ENCODE measurements at regions not wholly inside any gene's neighbourhood (a gene's known extent, or its start where the extent isn't known, plus 50 kb on each side); places are given as distances from the start of the nearest gene placed in this dataset.
"Not testable (repeated sequence)": the region's sequence is repeated elsewhere in the genome, so short reads cannot be mapped to it uniquely, and the experiment has no call there.

DNA sequence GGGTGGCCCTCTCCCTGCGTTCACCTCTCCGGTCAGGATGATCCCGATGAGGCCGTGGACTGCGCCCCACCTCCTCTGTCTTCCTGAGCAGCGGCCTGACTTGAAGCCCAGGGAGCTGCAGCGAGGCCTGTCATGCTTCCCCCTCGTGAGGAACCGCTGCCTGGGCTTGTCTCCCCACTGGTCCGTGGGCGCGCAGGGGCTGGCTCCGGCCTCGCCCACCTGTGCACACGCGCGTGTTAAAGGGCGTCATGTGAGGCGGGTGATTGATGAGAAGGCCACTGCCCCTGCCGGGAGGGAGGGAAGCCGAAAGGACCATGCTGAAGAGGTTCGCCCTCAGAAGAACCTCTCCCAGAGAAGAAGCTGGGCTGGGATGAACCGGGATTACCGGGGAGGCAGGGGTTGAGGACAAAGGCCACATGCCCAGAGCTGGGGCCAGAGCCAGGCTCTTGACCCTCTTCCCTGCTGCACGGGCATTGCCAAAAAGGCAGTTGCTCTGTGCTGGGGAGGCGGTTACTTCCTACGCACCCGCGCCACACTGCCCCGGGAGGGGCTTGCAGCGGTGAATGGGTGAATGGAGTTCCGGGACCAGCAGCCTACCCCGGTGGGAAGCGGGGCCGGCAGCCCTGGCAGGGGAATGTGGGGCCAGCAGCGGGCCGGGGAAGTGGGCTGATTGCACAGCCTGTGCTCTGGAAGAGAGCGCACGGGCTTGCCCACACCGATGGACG is 85.9 kb upstream of the GSE1 start:
- no peak for DNase-seq (ENCODE audit: low spot score)

DNA sequence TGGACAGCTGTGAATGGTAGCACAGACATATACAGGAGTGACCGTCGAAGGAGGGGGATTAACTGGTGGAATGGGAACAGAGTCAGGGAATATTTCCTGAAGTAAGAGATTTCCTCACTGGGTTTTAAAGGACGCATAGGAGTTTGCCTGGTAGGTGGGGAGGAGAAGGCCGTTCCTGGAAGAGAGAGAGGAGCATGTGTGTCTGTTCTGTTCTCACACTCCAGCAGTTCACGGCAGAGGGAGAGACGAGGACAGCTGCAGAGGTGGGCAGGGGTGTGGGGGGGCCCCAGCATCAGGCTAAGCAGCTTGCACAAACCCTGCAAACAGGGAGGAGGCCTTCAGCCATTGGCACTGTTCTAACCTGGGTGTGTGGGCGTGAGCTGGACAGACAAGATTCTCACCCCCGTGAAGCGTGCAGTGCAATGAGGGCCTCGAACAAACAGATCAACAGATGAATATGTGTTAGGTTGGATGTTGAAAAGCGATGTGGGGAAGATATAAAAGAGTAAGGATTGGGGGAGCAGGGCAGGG is 85.3 kb upstream of the GSE1 start:
- no peak for DNase-seq (ENCODE audit: low spot score)

DNA sequence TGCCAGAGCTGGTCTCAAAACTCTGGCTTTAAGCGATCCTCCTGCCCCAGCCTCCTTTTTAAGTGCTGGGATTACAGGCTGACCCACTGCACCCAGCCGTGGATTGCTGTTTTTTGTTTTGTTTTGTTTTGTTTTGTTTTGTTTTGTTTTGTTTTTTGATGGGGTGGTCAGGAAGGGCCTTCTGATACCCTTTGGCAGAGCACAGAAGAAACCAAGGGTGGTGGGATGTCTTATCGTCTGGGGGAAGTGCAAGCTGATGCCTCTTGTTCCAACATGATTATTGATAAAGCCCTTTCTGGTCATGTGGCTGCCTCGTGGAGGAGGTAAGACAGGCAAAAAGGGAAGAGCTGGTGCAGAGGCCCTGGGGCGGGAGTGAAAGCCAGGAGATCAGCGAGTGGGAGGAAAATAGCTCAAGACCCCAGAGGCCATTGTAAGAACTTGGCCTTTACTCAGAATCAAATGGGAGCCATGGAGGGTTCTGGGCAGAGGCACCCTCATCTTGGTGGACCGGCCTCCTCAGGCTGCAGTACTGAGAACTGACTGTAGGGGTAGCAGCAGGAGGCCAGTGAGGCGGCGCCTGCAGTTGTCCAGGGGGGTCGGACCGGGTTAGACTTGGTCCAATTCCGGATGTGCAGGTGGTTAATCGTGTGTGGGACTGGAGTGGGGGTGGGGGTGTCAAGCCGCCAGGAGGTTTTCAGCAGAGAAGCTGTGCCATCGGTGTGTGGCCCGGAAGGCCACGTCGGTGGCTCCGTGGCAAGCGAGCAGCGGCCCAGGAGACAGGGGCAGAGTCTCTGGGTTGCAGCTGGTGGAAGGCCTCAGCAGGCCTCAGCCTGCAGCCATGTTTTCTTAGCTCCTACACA is 84.4 kb upstream of the GSE1 start:
- peak; percentile 39 for DNase-seq (ENCODE audit: low spot score)

DNA sequence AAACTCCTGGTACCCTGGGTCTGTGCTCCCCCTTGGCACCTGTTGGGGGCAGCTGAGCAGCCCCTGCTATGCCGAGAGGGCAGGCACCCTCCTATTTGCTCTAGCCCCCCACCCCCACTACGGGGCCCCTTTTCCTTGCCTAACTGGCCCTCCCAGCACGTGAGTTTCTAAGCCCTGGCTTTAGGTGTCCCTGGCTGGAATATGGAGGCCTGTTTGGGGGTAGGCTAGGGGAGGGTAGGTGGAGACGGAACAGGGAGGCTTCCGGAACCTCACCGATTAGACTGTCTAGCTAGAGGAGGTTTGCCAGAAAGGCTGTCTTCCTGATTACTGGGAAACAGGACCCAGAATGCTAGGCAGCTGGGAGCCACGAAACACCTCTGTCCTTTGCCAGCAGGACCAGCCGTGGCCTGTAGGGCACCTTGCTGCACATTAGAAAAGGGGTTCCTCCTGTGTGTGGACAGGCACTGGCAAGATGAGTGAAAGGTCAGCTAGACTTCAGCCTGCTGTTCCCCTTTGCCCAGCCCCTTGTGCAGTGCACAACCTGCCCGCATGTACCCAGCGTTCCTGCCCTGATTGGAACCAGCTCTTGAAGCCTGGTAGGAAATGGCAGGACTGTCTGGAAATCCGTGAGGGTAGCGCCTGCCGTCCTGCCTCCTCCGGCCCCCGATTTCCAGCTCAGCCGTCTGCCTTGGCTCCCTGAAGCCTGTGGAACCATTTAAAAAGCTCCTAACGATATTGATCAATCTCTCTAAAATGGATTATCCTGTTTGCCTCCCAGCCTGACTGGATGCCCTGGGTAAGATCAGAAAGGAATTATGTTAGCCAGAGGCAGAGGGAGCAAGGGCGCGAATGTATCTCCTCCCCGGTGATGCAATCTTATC is 83.4 kb upstream of the GSE1 start:
- no peak for DNase-seq (ENCODE audit: low spot score)

DNA sequence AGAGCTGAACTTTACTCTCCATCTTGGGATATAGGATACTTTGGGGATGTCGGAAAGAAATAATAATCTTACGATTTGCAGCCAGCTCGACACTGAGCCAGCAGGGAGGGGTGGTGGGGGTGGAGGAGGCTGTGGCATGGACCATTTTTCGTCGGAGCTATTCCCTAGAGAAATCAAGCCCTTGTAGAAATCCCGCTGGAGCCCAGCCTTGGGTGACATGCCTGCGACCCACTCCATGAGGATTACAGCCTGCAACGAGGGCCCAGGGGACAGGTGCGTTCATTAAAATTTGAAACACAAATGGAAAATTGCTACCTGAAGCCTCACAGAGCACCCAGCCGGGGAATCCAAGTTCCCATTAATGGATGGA is 82.8 kb upstream of the GSE1 start:
- no peak for DNase-seq (ENCODE audit: low spot score)

DNA sequence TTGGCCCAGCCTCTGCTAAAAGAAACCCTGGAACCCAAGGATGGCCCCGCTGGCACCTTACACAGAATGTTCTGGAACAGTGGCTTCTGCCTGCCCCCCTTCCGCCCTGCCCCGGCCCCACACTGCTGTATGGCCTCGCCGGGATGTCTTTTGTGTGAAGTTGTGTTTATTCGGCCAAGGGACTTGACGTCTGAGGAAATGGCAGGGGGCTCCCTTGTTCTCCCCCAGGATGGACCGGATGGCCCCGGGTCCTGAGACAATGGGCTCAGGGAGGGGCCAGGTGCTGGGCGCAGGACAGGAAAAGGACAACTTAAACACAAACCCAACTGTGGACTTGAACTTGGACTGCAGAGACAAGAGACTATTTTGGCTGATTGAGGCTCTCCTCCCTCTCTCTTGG is 81.6 kb upstream of the GSE1 start:
- no peak for DNase-seq (ENCODE audit: low spot score)

DNA sequence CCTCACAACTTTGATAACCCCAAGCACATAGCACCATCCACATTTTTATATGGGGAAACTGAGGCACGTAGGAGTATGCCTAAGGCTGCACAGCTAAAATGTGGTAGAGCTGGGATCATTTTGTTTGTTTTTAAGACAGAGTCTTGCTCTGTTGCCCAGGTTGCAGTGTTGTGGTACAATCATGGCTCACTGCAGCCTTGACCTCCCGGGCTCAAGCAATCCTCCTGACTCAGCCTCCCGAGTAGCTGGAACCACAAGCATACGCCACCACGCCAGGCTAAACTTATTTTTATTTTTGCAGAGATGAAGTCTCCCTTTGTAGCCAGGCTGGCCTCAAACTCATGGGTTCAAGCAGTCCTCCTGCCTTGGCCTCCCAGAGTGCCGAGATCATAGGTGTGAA is 81.0 kb upstream of the GSE1 start:
- DNase-seq (ENCODE audit: low spot score): no peak

DNA sequence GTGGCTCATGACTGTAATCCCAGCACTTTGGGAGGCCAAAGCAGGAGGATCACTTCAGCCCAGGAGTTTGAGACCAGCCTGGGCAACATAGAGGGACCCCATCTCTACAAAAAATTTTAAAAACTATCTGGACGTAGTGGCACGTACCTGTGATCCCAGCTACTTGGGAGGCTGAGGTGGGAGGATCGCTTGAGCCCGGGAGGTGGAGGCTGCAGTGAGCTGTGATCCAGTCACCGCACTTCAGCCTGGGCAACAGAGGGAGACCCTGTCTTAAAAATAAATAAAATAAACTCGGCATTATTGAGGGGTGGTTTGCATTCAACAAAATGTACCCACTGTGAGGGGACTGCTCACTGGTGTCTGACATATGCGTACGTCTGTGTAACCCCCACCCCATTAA is 79.5 kb upstream of the GSE1 start:
- not testable (repeated sequence) for DNase-seq (ENCODE audit: low spot score)

DNA sequence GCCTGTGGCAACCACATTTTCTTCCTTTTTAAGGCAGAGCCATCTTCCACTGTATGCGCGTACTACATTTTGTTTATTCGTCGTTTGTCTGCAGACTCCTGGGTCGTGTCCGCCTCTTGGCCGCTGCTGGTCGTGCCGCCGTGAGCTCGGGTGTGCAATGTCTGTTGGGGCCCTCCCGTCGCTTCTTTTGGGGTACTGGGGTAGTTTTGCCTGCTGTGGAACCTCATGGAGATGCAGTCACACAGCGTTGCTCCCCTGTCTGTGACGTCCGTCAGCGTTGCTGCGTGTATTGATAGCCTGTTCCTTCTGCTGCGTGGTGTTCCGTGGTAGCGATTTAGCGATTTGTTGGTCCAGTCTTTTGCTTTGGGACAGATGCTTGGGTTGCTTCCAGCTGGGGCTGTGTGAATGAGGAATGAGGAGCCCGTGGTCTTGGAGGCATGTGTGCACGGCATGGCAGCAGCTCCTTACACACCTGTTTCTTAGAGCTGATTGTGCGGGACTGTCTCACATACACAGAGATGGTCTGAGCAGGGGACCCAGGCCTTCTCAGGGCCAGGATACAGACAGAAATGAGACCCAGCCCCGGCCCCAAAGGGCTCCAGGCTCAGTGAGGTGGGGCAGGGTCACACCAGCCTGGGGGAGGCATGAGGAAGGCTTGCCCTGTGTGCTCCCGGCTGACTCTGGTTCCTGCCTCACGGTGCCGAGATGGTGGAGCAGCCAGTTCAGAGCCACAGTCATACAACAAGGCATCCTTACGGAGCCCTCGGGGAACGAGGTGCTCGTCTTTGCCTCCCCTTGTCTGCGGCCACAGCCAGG is 78.4 kb upstream of the GSE1 start:
- DNase-seq (ENCODE audit: low spot score): no peak

DNA sequence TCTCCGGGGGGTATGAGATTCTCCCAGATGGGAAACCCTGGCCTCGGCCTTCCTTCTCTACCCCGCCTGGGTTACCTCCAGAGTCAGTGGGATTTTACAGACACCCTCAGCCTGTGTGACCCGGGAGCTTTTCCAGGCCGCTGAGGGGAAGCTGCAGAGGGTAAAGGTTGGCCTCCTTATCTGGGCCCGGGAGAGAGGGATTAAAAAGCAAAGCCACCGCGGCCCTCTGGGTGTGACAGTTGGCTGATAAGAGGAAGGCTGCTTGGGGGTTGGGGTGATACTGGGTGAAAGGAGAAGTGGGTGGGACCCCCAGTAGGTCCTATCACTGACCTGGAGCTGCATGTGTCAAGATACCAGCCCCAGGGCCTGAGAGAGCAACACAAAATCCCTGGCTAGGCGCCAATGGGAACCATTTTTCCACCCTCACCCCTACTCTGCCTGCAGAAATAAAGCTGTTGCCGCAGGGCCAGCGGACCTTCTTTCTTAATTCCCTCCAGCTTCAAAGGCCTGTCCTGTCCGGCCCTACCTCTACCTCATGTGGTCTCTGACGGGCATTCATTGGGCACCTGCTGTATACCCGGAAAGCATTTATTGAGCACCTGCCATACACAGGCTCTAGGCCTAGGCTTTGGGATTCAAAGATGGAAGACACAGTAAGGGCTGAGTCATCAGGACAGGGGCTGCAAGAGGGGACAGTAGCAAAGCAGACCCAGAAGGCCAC is 77.6 kb upstream of the GSE1 start:
- no peak for DNase-seq (ENCODE audit: low spot score)

DNA sequence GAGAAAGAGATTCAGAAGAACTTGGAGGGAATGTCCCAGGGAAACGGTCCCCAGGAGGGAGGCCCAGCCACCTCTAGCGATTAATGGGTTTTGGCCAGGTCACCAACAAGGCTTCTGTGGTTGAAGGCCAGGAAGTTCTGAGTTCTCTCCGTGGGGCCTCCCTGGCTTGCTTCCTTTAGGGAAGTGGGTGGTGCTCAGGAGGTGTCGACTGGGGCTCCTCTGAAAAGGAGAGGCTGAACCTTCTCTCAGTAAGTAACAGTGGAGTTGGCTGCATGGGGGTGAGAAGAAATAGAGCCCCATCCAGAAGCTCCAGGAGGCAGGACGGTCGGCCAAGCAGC is 77.1 kb upstream of the GSE1 start:
- DNase-seq (ENCODE audit: low spot score): no peak

DNA sequence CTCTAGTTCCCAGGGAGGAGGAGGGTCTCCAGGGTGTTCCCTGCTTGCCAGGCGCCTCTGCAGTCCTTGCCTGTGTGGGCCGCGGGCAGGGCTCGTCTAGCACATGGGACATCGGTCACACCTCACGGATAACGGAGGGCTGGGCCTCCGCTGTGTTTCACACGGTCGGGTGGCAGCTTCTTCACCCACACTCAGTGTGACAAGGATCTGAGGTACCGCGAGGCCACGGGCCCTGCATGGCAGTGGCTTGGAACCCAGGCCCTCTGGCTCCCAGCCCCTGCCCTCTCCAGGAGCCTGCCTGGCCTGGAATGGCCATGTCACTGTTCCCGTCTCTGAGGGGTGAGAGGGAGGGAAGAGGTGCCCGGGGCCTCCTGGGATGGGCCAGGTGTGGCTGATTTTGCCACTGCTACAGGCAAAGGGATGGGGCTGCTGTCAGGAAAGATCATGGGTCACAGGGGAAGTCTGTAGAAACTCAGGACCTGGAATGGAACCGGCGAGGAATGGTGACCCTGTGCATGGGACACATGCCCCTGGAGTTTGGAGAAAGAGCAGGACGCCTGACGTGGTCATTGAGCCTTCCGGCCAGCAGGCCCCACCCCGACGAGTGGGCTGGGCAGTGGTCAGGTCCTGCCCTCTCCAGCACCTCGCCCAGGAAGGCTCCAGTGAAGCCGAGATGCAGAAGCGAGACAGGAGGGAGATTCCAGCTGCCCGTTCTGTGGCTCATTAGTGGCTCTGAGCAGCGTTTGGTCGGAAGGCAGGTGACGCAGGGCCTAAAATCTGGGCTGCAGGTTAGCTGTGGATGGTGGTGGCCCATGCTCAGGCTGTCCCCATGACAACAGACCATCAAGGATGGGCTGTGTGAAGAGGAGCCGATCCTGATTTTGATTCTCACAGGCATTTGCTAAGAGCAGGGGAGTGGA is 76.5 kb upstream of the GSE1 start:
- DNase-seq (ENCODE audit: low spot score): no peak

DNA sequence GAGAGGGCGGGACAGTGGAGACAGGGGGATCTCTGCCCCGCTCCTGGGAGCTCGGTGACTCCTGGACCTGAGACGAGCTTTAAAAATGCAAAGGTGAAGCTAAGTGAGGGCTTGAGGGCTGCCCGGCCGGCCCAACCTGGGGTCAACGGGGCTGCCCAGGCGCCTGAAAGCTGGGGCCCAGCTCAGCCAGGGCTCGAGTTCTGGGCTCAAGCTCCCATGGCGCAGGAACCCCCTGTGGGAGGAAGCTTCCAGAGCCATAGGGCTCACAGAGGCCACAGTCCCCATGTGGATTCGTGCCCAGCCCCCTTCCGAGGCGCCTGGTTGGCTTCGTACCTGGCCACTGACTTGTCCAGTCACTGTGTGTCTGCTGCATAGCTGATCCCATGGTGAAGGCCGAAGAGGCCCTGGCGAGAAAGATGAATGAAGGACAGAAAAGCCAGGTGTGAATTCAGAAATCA is 75.8 kb upstream of the GSE1 start:
- no peak for DNase-seq (ENCODE audit: low spot score)

DNA sequence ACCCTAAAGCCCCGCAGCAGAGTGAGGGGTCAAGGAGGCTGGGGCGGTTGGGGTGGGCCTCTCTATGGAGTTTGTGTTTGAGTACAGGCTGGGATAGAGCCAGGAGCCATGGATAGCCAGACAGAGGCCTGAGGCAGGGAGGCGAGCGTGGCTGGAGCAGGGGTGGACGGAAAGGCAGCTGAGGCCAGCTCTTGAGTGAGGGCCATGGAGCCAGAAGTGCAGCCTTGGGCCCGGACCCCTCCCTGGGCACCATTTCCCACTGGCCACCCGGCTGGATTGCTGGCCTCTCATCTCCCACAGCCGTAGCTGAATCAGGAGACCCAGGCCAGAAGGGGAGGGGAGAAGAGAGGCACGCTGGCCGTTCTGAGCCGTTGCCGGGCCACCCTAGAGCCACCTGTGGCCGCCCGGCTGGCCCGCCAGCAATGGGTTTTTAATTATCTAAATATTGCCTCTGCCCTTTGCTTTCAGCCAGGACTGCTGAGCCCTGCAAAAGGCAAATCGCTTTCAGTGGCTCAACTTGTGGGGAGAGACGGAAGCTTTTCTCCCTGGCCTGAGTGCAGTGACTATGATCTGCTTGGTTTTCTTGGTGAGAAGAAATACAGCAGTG is 75.2 kb upstream of the GSE1 start:
- no peak for DNase-seq (ENCODE audit: low spot score)

DNA sequence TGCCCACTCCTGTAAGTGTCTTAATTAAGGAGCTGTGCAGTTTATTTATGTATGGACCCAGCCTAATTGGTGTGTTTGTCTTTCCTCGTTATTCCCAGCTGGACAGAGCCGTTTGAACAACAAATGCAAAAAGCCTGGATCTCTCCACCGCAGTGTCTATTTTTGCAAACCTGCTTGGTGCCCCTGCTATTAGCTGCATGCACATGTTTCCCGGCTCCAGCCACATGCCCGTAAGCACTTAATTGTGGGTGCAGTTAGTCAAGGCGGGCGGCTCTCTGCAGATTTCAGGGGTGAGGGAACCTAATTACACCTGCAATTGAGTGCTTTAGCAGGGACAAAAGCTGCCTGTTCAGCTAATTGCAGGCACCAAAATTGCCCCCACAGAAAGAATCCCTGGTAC is 74.0 kb upstream of the GSE1 start:
- DNase-seq (ENCODE audit: low spot score): no peak

DNA sequence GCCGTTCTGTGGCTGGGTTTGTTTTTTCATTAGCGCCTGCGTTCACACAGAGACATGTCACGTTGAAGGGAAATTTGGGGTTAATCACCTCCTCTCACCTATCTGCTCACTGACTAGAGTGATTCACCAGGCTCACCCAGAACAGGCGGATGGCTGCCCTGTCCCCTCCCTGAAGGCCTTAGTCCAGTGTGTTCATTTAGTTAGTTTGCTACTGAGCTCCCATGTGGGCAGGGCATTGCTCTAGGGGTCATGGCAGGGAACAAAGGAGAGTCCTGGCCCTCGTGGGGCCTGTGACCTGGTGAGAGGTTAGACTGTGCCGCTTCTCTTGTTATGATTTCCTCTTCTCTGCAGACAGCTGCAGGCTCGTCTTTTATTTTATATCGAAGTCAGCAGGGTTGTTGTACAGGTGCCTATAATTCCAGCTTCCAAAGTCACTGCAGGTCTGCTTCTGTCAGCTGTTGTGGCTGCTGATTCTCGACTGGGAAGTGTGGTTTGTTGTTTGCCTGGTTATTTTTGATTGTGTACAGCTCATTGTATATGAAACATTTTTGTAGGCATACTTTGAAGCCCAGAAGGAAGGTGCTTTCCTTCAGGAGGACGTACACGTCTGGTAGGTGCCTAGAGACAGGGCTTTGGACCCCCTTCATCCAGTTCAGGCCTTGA is 73.4 kb upstream of the GSE1 start:
- no peak for DNase-seq (ENCODE audit: low spot score)

DNA sequence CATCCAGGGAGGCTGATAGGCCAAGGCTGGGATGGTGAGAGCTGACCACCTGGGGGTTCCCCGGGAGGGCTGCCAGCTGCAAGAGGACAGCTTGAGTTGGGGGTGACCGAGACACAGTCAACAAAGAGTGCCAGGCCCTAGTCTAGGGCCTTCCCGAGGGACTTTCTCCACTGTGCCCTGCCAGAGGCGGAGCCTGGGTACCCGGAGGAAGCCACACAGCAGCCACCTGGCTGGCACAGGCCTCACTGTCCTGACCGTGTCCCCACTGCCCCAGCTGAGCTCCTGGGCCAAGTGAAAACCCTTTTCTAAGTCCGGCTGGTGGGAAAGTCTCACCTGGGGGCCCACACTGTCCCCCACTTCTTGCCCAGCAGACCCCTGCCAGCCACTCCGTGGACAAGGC is 71.9 kb upstream of the GSE1 start:
- DNase-seq (ENCODE audit: low spot score): no peak

DNA sequence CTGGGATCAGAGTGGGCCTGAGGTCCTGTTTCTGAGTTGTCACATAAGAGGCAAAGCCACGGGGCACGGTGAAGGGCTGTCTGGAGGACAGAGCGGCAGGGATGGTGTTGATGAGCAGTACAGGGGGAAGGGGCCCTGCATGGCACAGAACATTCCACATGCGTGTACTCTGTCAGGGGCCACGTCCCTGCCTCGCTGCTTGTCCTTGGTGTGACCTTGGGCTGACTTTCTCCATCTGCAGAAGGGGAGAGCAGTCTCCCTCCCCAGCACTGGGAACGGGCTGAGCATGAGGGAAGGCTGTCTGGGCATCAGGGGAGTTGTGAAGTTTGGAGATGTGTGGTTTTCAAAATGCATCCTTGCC is 71.5 kb upstream of the GSE1 start:
- no peak for DNase-seq (ENCODE audit: low spot score)

All from GM03348 (cell line).